PC-3 (cell line): ENCODE measurements at regions not wholly inside any gene's neighbourhood (a gene's known extent, or its start where the extent isn't known, plus 50 kb on each side); places are given as distances from the start of the nearest gene placed in this dataset.

Experiments
- ATAC-seq: fragments of 200-7000 bp; cut with Tn5 transposase; 2 replicates; pipeline ENCODE4 v1.9.1; 2020; ENCODE audit warnings: mild to moderate bottlenecking, moderate library complexity
- BruUV-seq: library from RNA; stranded (reverse); fragments of 400-500 nt; replicated peaks from 2 replicates; lab custom pipeline; 2021; lab: Mats Ljungman, UMichigan
- CTCF ChIA-PET: fragments of 300-600 bp; sonication (Branson Sonifier 250); formaldehyde crosslinking; loops from one replicate; lab custom pipeline; 2022; ENCODE audit warnings: antibody characterized with exemption; lab: Charles Lee
- POLR2A ChIA-PET: fragments of 300-600 bp; sonication (Branson Sonifier 250); formaldehyde crosslinking; loops from one replicate; lab custom pipeline; 2022; ENCODE audit warnings: antibody characterized with exemption; ENCODE audit not compliant: unreplicated experiment; lab: Charles Lee
- DNase-seq: peaks from one replicate; pipeline ENCODE4 v3.0.0-alpha.2; 2015
- H2AFZ ChIP-seq: fragments of 300-600 bp; sonication (generic); 2 replicates; pipeline ENCODE4 v1.6.0; 2016; ENCODE audit warnings: antibody characterized with exemption, low read length
- H3F3A ChIP-seq: fragments of 300-600 bp; sonication (generic); one replicate; pipeline ENCODE4 v1.6.0; 2017; ENCODE audit warnings: antibody characterized with exemption, low read length, control low read depth, mild to moderate bottlenecking; ENCODE audit not compliant: unreplicated experiment
- H3K27ac ChIP-seq: fragments of 300-600 bp; sonication (generic); 2 replicates; pipeline ENCODE4 v1.5.1; 2016; ENCODE audit warnings: mild to moderate bottlenecking, low read length
- H3K27me3 ChIP-seq: fragments of 300-600 bp; sonication (generic); 2 replicates; pipeline ENCODE4 v1.6.1; 2016; ENCODE audit warnings: low read length, mixed read lengths
- H3K36me3 ChIP-seq: fragments of 300-600 bp; sonication (generic); 2 replicates; pipeline ENCODE4 v1.6.1; 2016; ENCODE audit warnings: low read depth, mixed run types, low read length, mixed read lengths
- H3K4me1 ChIP-seq: fragments of 300-600 bp; sonication (generic); 2 replicates; pipeline ENCODE4 v1.5.1; 2016; ENCODE audit warnings: low read length; ENCODE audit not compliant: insufficient read depth
- H3K4me2 ChIP-seq: fragments of 300-600 bp; sonication (generic); 2 replicates; pipeline ENCODE4 v1.6.0; 2016; ENCODE audit warnings: low read length
- H3K4me3 ChIP-seq: fragments of 300-600 bp; sonication (generic); 2 replicates; pipeline ENCODE4 v1.5.1; 2016; ENCODE audit warnings: mild to moderate bottlenecking, low read length, mixed read lengths
- H3K79me2 ChIP-seq: fragments of 300-600 bp; sonication (generic); 2 replicates; pipeline ENCODE4 v1.6.1; 2017; ENCODE audit warnings: low read length, mixed read lengths
- H3K9ac ChIP-seq: fragments of 300-600 bp; sonication (generic); 2 replicates; pipeline ENCODE4 v1.6.0; 2016; ENCODE audit warnings: mild to moderate bottlenecking, low read length
- H3K9me2 ChIP-seq: fragments of 300-600 bp; sonication (generic); replicated peaks from 2 replicates; pipeline ENCODE4 v1.6.1; 2016; ENCODE audit warnings: mixed run types, low read length, mixed read lengths
- H3K9me3 ChIP-seq: fragments of 300-600 bp; sonication (generic); 2 replicates; pipeline ENCODE4 v1.6.1; 2016; ENCODE audit warnings: low read length, mixed read lengths
- H4K20me1 ChIP-seq: fragments of 300-600 bp; sonication (generic); 2 replicates; pipeline ENCODE4 v1.6.1; 2016; ENCODE audit warnings: low read length, mixed read lengths
- CTCF ChIP-seq: fragments of 300-600 bp; sonication (generic); conservative IDR thresholded peaks from 2 replicates; pipeline ENCODE4 v1.5.1; 2017; ENCODE audit warnings: antibody characterized with exemption, low read depth, mild to moderate bottlenecking, low read length
- EZH2 ChIP-seq: fragments of 300-600 bp; sonication (generic); IDR thresholded peaks from one replicate; pipeline ENCODE4 v1.6.1; 2017; ENCODE audit warnings: antibody characterized with exemption, mild to moderate bottlenecking, low read length; ENCODE audit not compliant: unreplicated experiment
- EZH2phosphoT487 ChIP-seq: fragments of 300-600 bp; sonication (generic); IDR thresholded peaks from 2 replicates; pipeline ENCODE4 v1.6.1; 2018; ENCODE audit warnings: mild to moderate bottlenecking, antibody characterized with exemption, low read length, borderline replicate concordance
- intact Hi-C: fragments of 100-400 bp; cut with micrococcal nuclease; formaldehyde crosslinking; loops from 2 replicates; pipeline ENCODE4 v1.9.0; 2023

GRCh38 chr14:101185073-101185835 is 281.7 kb upstream of the RTL1 start:
- Histone ChIP-seq H3K9me2 (no peaks in the 10 kb centered on the region), H3K4me2 (no peak overlapping the region), H3K9me3 (no peaks in the 10 kb centered on the region), H3K4me3 (no peak overlapping the region), H3K79me2 (no peaks in the 10 kb centered on the region), H2AFZ (no peak overlapping the region), H3F3A (no peaks in the 10 kb centered on the region), H3K36me3 (no peaks in the 10 kb centered on the region), H3K27ac (no peak overlapping the region), H3K4me1 (no peaks in the 10 kb centered on the region), H3K27me3 (no peaks in the 10 kb centered on the region), H4K20me1 (no peaks in the 10 kb centered on the region), H3K9ac (no peak overlapping the region)
- BruUV-seq: no TSS peak
- no peak for TF ChIP-seq EZH2phosphoT487
- CTCF ChIA-PET: no interaction called here
- POLR2A ChIA-PET: no interaction called here
- intact Hi-C loops: no loop called here
- no peak for DNase-seq
- no peak for ATAC-seq

DNA sequence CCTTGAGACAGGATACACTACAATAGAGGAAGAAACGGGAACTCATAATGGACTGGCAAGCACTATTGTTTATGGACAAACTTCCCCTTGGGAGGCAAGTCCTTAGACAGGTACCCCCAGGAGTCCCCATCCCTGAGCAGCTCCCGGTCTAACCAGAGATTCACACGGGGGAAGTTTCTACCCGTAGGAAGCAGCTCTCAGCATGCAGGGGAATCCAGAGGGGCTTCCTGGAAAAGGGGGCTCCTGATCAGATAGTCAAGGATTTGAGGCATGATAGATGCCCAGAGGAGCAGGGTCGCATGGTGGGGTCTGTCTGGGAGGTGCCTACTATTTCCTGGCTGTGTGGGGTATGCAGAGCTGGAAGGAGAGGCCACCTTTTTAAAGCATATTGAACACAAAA is 282.4 kb upstream of the RTL1 start:
- BruUV-seq: no TSS peak
- H3K79me2 ChIP-seq: no peaks in the 10 kb centered on the region
- CTCF ChIA-PET: no interaction called here

DNA sequence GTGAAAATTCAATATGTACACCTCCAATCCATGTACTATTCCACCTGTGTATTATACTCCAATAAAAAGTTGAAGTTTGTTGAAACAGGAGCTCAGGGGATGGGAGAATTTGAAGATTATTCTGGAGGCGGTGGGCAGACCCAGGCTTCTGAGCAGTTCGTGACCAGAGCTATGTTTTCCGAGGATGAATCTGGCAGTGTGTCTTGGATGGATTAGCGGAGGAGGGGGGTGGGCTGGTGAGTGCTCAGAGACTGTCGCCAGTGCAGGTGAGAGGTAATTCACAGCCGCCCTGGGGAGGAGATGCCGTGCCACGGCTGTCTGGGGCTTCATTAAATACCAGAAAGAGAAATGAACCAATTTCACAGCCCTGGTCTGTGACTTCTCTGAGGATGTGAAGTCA is 283.0 kb upstream of the RTL1 start:
- POLR2A ChIA-PET: no interaction called here
- no TSS peak for BruUV-seq
- intact Hi-C loops: no loop called here

More for the DNA sequence above, 282.4 kb upstream of the RTL1 start:
- Histone ChIP-seq H2AFZ (no peak overlapping the region), H3K4me2 (no peak overlapping the region), H3K9me3 (no peaks in the 10 kb centered on the region), H3K9ac (no peak overlapping the region), H3K27me3 (0 out of 2 replicates have a peak, but pooled peaks cover 3% of the 10 kb centered on the region), H3K4me1 (no peaks in the 10 kb centered on the region), H3K27ac (no peak overlapping the region), H3F3A (no peaks in the 10 kb centered on the region), H3K9me2 (no peaks in the 10 kb centered on the region), H3K36me3 (no peaks in the 10 kb centered on the region), H3K4me3 (no peak overlapping the region), H4K20me1 (no peaks in the 10 kb centered on the region)
- TF ChIP-seq EZH2phosphoT487: no peak
- no peak for TF ChIP-seq CTCF
- no peak for TF ChIP-seq EZH2
- POLR2A ChIA-PET: no interaction called here
- intact Hi-C loops: no loop called here
- ATAC-seq: no peak
- DNase-seq: no peak

More for the DNA sequence above, 283.0 kb upstream of the RTL1 start:
- Histone ChIP-seq H3K27me3 (peaks cover 8% of the 10 kb centered on the region; the same call in 1 of the 2 replicates), H3K79me2 (no peaks in the 10 kb centered on the region), H3F3A (no peaks in the 10 kb centered on the region), H3K4me3 (no peak overlapping the region), H3K27ac (no peak overlapping the region), H2AFZ (no peak overlapping the region), H3K9me3 (no peaks in the 10 kb centered on the region), H3K4me1 (no peaks in the 10 kb centered on the region), H3K9ac (no peak overlapping the region), H3K36me3 (no peaks in the 10 kb centered on the region), H4K20me1 (no peaks in the 10 kb centered on the region), H3K4me2 (no peak overlapping the region), H3K9me2 (no peaks in the 10 kb centered on the region)
- ATAC-seq (no peak), DNase-seq (no peak)
- CTCF ChIA-PET: no interaction called here
- TF ChIP-seq EZH2phosphoT487 (no peak), CTCF (no peak), EZH2 (no peak)
